ENCODE measurements at regions not wholly inside any gene's neighbourhood (a gene's known extent, or its start where the extent isn't known, plus 50 kb on each side); places are given as distances from the start of the nearest gene placed in this dataset.
A peak's percentile ranks its signal among the peaks of the same experiment; 100 is the strongest.

GRCh38 chr20:63071541-63072181 is 64.9 kb upstream of the BHLHE23 start:
- DNase-seq (ENCODE audit: low spot score), result no peak

DNA sequence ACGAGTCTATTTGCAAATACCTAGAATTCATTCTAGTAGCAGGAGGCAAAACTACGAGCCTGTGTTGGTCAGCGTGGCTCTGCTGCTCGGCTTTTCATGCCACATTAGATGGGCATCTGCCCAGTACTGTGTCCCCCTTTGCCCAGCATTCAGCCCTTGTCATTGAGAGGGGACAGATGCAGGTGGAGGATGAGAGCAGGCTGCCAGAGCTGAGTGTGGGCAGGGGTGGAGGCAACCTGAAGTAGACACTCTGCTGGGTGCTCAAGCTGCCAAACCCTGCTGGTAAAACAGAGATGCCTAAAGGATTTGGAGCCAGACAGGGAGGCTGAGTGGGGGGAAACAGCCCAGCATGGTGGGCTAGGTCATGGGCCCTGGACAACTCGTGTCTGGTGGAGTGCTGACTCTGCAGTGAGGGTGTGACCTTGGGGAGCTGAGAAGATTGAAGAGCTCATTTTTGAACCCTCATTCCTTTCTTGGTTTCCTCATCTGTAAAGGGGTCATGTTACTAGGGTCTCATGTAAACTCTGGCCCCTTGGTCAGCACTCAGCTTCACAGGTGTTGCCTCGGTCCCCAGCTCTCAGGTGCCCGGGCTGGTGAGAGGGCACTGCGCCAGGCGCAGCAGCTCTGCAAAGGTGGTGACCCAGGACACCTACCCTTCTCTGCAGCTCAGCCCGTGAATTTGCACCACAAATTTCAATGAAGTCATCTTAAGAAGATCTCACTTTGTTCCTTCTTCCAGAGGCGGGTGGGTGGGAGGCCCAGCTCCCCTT is 64.2 kb upstream of the BHLHE23 start:
- no peak for DNase-seq (ENCODE audit: low spot score)

DNA sequence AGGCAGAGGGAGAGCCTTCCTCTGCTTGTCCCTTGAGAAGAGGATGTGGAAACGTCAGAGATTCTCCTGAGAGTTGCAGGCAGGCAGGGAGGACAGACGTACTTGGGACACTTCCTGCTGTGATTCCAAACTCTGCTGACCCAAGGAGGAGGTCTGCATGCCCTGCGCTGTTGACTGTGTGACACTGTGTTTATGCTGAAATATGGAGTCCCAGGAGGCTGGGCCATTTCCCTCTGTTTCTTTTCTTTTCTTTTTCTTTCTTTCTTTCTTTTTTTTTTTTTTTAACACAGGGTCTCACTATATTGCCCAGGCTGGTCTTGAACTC is 63.5 kb upstream of the BHLHE23 start:
- DNase-seq (ENCODE audit: low spot score), result no peak

GRCh38 chr20:63068711-63069367 is 62.1 kb upstream of the BHLHE23 start:
- no peak for DNase-seq (ENCODE audit: low spot score)

- no peak for DNase-seq (ENCODE audit: low spot score)
These were observed 61.2 kb upstream of the BHLHE23 start for GRCh38 chr20:63067721-63068560.

GRCh38 chr20:63067266-63067635 is 60.5 kb upstream of the BHLHE23 start:
- DNase-seq (ENCODE audit: low spot score), result no peak

DNA sequence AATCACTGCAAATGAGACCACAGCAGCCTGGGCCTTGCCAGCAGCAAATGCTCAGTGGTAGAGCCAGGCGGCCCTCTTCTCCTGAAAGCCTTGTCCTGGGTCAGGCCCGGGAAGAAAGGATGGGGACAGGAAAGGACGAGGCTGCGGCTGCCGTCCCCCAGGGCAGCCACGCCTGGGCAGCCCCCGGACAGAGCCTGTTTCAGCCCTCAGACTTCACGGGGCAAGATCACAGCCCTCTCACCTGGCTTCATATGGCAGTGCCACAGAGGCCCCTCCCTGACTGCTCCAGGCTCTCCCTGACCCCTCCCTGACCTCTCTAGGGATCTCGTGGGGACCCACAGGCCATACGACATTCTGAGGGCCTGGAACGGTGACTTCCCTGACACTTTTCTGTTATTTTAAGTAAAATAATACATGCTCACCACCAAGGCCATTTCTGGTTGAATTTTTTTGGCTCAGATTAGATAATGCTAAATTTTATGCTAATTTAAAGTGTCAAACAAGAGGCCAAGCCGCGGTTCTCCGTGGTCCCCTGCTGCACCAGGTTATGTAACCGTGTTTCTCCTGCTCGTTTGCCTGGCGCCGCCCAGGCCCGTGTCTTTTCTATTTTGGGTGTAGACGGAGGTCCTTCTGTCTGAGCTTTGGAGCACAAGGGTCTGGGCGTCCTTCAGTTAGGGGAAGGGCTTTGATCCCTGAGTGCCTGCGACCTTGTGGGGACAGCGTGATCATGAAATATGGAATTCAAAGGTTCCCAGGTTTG is 59.9 kb upstream of the BHLHE23 start:
- no peak for DNase-seq (ENCODE audit: low spot score)

GRCh38 chr20:63065911-63066310 is 59.1 kb upstream of the BHLHE23 start:
- DNase-seq (ENCODE audit: low spot score), result no peak

DNA sequence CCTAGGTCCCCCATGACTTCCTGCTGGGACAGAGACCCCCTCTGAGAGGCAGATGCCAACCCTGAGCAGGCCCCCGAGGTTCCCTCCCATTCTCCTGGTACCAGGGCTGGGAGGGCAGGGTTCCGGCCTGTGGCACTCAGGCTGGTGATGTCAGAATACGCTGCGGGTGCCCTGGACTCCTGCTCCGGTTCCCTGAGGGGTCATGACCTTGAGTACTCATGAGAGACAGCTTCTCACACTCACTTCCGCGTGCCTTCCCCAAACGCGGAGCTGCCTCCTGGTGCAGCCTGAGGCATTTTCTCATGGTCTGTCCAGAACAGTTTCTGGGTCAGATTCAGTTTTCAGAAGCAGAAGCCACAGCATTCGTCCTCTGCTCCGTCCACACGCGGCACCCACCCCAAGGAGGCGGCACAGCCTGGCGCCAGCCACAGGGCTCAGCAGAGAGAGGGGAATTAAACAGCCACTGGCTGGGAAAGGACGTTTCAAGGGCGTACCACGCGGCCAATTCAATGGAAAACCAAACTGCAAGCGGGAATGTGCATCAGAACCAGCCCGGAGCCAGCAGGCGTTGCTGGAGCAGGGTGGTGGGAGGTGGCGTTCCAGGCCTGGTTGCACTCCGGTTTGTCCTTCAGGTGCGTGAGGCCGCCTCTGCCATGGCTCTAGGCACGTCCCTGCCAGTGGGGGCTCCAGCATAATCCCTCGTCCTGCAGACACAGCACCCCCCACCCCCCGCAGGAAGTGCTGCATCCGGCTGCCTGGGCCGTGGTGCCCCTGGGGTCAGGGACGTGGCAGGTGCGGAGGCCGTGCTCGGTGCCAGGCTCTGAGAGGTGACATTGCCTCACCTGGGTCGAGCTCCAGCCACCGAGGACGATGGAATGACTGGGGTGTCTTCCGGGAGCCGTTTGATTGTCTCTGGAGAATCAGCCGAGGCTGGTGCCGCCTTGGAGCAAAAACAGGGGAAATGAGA is 58.3 kb upstream of the BHLHE23 start:
- no peak for DNase-seq (ENCODE audit: low spot score)

GRCh38 chr20:63064310-63064709 is 57.5 kb upstream of the BHLHE23 start:
- DNase-seq (ENCODE audit: low spot score), result no peak

DNA sequence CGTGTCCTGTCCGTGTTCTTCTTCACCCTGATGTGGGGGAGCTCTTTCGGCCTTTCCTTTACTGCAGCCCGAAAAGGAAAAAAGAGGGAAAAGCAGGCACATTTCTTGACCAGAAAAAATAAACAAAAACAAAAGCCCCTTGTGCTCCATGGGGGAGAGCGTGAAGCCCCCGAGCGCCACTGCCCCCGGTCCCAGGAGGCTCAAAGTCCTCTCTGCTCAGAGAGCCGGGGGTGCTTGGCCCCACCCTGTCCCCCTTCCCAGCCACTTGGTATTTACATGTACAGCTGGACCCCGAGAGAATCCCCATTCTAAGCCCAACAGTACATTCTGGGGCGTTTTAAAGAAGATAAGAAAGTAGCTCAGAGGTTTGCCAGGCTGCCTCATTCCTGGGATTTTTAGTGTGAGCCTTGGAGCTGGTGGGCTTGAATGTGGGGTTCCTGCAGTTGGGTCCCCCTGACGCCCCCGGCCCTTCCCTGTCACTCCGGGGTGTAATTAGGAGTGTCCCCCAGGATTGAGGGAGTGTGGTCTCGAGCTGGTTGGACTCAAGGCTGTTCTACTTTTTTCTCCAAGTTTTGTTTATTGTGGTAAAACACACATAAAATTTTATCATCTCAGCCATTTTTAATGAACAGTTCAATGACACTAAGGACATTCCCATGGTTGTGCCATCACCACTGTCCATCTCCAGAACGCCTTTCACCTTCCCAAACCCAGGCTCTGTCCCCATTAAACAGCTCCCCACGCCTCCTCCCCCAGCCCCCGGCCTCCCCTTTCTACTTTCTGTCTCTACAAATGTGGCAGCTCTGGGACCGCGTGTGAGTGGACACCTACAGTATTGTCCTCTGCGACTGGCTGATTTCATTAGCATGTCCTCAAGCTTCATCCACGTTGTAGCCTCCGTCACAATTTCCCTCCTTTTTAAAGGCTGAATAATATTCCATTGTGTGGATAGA is 55.7 kb upstream of the BHLHE23 start:
- DNase-seq (ENCODE audit: low spot score), result no peak

DNA sequence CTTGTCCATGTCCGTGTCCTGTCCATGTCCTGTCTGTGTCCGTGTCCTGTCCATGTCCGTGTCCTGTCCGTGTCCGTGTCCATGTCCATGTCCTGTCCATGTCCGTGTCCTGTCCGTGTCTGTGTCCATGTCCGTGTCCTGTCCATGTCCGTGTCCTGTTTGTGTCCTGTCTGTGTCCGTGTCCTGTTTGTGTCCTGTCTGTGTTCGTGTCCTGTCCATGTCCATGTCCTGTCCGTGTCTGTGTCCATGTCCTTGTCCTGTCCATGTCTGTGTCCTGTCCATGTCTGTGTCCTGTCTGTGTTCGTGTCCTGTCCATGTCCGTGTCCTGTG is 55.0 kb upstream of the BHLHE23 start:
- no peak for DNase-seq (ENCODE audit: low spot score)

- no peak for DNase-seq (ENCODE audit: low spot score)
These were observed 54.4 kb upstream of the BHLHE23 start for GRCh38 chr20:63061051-63061770.

- DNase-seq (ENCODE audit: low spot score), result peak; percentile 62
These were observed 53.6 kb upstream of the BHLHE23 start for GRCh38 chr20:63060057-63060991.

GRCh38 chr20:63059684-63060056 is 52.9 kb upstream of the BHLHE23 start:
- no peak for DNase-seq (ENCODE audit: low spot score)

DNA sequence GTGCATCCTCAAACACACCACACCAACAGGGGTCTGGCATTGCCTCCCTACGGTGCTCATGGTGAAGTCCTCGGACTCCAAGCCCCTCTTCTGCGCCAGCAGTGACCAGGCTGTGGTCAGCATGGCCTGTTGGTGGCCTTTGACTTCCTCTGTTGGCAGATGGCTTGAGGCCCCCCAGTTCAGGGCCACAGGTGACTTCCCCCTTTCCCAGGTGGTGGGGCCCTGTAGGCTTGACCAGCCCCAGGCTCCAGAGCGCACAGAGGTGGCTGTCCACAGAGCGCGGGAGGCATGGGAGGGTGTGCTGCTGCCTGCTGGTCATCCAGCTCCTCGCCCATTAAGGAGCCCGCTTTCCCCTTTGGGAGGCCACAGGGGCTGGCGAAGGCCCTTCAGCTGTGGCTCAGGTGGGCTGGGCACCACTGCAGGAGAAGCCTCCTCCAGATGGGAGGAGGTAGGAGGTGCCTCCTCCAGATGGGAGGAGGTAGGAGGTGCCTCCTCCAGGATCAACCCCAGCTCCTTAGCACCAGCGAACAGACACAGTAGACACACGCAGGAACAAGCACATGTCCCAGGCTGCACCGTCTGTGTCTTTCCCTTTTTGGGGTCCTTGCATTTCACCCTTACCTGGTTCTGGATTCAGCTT is 52.1 kb upstream of the BHLHE23 start:
- DNase-seq (ENCODE audit: low spot score), result no peak

All from SK-N-DZ (cell line).